Gastrocnemius medialis (tissue), 4 donors: ENCODE measurements at regions not wholly inside any gene's neighbourhood (a gene's known extent, or its start where the extent isn't known, plus 50 kb on each side); places are given as distances from the start of the nearest gene placed in this dataset.

Experiments used
- ATAC-seq, 2 donors: fragments of 150-250 bp; one replicate each; pipeline ENCODE4 v1.9.1; 2016
- DNase-seq, 2 donors: peaks; one replicate each; pipeline ENCODE4 v3.0.0-alpha.2; 2019
- H3K27ac ChIP-seq, 4 donors: fragments of 200-600 bp; sonication (generic); 1 replicate in 1 of 4; 2 replicates in 3 of 4; pipeline ENCODE4 v1.5.1; 2016 to 2018; ENCODE audit warnings: mild to moderate bottlenecking in 2 of 4, moderate library complexity in 1 of 4
- H3K27me3 ChIP-seq, 3 donors: fragments of 200-600 bp; sonication (generic) in 2 of 3; 1 replicate in 1 of 3; 2 replicates in 2 of 3; pipeline versions ENCODE4 v1.5.1 to v1.6.0; 2016 to 2019; ENCODE audit warnings: mild to moderate bottlenecking in 1 of 3, moderate library complexity in 1 of 3
- H3K36me3 ChIP-seq, 2 donors: fragments of 200-600 bp; sonication (generic) in 1 of 2; one replicate each; pipeline ENCODE4 v1.5.1; 2017 to 2018
- H3K4me1 ChIP-seq, 2 donors: fragments of 200-600 bp; sonication (generic) in 1 of 2; one replicate each; pipeline ENCODE4 v1.5.1; 2016 to 2017; ENCODE audit warnings: mild to moderate bottlenecking in 2 of 2
- H3K4me3 ChIP-seq, 4 donors: fragments of 200-600 bp; sonication (generic) in 3 of 4; 1 replicate in 1 of 4; 2 replicates in 3 of 4; pipeline ENCODE4 v1.5.1; 2016 to 2019; ENCODE audit warnings: mild to moderate bottlenecking in 2 of 4
- H3K9me3 ChIP-seq, 3 donors: fragments of 200-600 bp; sonication (generic) in 2 of 3; 1 replicate in 1 of 3; 2 replicates in 2 of 3; pipeline ENCODE4 v1.5.1; 2016 to 2019
- POLR2A ChIP-seq, 2 donors: fragments of 450-650 bp; IDR thresholded peaks; one replicate each; pipeline ENCODE4 v1.6.1; 2017; ENCODE audit warnings: antibody characterized with exemption in 2 of 2, mild to moderate bottlenecking in 2 of 2, moderate library complexity in 2 of 2
- in situ Hi-C, 4 donors: fragments of 200-750 bp; cut with MboI; loops; one replicate each; pipeline versions ENCODE4 v1.15.0 to v1.8.0; 2017; ENCODE audit warnings: low sequenced_read_pairs in 4 of 4
- intact Hi-C: fragments of 100-400 bp; cut with DNase I; formaldehyde crosslinking; loops from one replicate; pipeline ENCODE4 v1.15.1; 2023; ENCODE audit warnings: low total_unique reads
- TF ChIP-seq, protein P1 (sequence below), 5 experiments: fragments of 450-650 bp in 3 of 5; fragments of 200-600 bp in 2 of 5; sonication (generic) in 2 of 5; IDR thresholded peaks in 4 of 5; conservative IDR thresholded peaks in 1 of 5; 1 replicate in 4 of 5; 2 replicates in 1 of 5; pipeline ENCODE4 v1.5.1; 2016 to 2019; ENCODE audit warnings: antibody characterized with exemption in 5 of 5, mild to moderate bottlenecking in 3 of 5, moderate library complexity in 3 of 5

- H3K27ac ChIP-seq = no peak overlapping the region
- ATAC-seq = no peak
- peaks cover 3 to 14% (median 3%) of the 10 kb centered on the region in 3 donors for H3K27me3 ChIP-seq
- no peak for DNase-seq
- no peak for TF ChIP-seq POLR2A (IDR thresholded peaks at IDR 0.05)
- TF ChIP-seq, protein P1, sequence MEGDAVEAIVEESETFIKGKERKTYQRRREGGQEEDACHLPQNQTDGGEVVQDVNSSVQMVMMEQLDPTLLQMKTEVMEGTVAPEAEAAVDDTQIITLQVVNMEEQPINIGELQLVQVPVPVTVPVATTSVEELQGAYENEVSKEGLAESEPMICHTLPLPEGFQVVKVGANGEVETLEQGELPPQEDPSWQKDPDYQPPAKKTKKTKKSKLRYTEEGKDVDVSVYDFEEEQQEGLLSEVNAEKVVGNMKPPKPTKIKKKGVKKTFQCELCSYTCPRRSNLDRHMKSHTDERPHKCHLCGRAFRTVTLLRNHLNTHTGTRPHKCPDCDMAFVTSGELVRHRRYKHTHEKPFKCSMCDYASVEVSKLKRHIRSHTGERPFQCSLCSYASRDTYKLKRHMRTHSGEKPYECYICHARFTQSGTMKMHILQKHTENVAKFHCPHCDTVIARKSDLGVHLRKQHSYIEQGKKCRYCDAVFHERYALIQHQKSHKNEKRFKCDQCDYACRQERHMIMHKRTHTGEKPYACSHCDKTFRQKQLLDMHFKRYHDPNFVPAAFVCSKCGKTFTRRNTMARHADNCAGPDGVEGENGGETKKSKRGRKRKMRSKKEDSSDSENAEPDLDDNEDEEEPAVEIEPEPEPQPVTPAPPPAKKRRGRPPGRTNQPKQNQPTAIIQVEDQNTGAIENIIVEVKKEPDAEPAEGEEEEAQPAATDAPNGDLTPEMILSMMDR (IDR thresholded peaks at IDR 0.05 in 4 of 5, conservative IDR thresholded peaks at IDR 0.05 in 1 of 5) = no peak
- H3K36me3 ChIP-seq = no peaks in the 10 kb centered on the region
- in situ Hi-C loops = no loop called here
- no peak overlapping the region for H3K4me3 ChIP-seq
- H3K9me3 ChIP-seq = no peaks in the 10 kb centered on the region
- intact Hi-C loops = no loop called here
- H3K4me1 ChIP-seq = no peaks in the 10 kb centered on the region
Measured at GRCh38 chr16:86156155-86156554, 257.2 kb downstream of the IRF8 start.

DNA sequence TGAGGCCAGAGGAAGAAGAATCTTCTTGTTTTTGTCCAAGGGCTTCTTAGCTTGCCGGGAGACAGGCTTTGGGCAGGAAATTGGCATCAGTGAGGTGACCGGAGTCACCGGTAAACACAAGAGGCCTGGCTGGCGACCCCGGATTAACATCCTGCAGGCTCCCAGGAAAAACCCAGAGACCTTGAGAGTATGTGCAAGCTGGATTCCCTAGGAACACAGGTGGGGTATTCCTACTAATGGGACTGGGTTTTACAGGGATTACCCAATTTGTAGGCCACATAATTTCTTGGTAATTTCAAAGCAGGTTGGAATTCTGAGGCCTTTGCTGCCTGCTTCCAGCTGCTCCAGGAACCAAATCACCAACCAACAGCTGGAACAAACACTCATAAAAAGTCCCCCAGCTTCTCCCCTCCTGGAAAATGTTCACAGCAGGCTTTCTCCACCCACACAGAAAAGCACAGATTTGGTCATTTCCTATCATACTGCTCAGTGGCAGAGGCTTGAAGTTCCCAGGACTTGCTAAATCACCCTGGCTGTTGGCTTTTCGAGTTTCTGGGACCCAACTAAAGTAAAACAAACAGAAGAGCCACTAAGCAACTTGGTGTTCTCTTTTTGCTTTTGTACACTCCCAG, 258.8 kb downstream of the IRF8 start:
- Histone ChIP-seq H3K36me3 (no peaks in the 10 kb centered on the region), H3K4me1 (no peaks in the 10 kb centered on the region), H3K9me3 (no peaks in the 10 kb centered on the region), H3K4me3 (no peak overlapping the region), H3K27me3 (peaks cover 0 to 12% (median 0%) of the 10 kb centered on the region in 3 donors), H3K27ac (no peak overlapping the region)
- DNase-seq = no peak
- in situ Hi-C loops = no loop called here
- intact Hi-C loops = no loop called here
- ATAC-seq = no peak
- TF ChIP-seq, protein P1 (IDR thresholded peaks at IDR 0.05 in 4 of 5, conservative IDR thresholded peaks at IDR 0.05 in 1 of 5) = no peak
- no peak for TF ChIP-seq POLR2A (IDR thresholded peaks at IDR 0.05)

GRCh38 chr16:86158688-86159360, 259.9 kb downstream of the IRF8 start:
- Histone ChIP-seq H3K4me3 (no peak overlapping the region), H3K36me3 (no peaks in the 10 kb centered on the region), H3K27me3 (peaks cover 0 to 8% (median 0%) of the 10 kb centered on the region in 3 donors), H3K9me3 (no peaks in the 10 kb centered on the region), H3K27ac (no peak overlapping the region), H3K4me1 (no peaks in the 10 kb centered on the region)
- DNase-seq (no peak), ATAC-seq (no peak)
- intact Hi-C loops (no loop called here), in situ Hi-C loops (no loop called here)
- TF ChIP-seq, protein P1 (IDR thresholded peaks at IDR 0.05 in 4 of 5, conservative IDR thresholded peaks at IDR 0.05 in 1 of 5) = no peak
- no peak for TF ChIP-seq POLR2A (IDR thresholded peaks at IDR 0.05)

GRCh38 chr16:86165479-86165878, 266.5 kb downstream of the IRF8 start:
- Histone ChIP-seq H3K27ac (no peak overlapping the region), H3K36me3 (no peaks in the 10 kb centered on the region), H3K9me3 (peaks cover 0 to 3% (median 0%) of the 10 kb centered on the region in 3 donors), H3K4me3 (no peak overlapping the region), H3K4me1 (no peaks in the 10 kb centered on the region), H3K27me3 (peaks cover 0 to 4% (median 0%) of the 10 kb centered on the region in 3 donors)
- ATAC-seq = no peak
- intact Hi-C loops (no loop called here), in situ Hi-C loops (no loop called here)
- DNase-seq = no peak
- TF ChIP-seq, protein P1 (IDR thresholded peaks at IDR 0.05 in 4 of 5, conservative IDR thresholded peaks at IDR 0.05 in 1 of 5) = no peak
